WTC11 (cell line): ENCODE measurements at regions not wholly inside any gene's neighbourhood (a gene's known extent, or its start where the extent isn't known, plus 50 kb on each side); places are given as distances from the start of the nearest gene placed in this dataset.

Experiments used
- ATAC-seq: fragments of 200-7000 bp; cut with Tn5 transposase; 2 replicates; pipeline ENCODE4 v1.10.0; 2021; ENCODE audit warnings: mild to moderate bottlenecking, moderate library complexity
- CTCF ChIA-PET: fragments of 300-600 bp; sonication (Branson Sonifier 250); formaldehyde crosslinking; loops from one replicate; lab custom pipeline; 2021; ENCODE audit warnings: antibody characterized with exemption; lab: Charles Lee
- POLR2A ChIA-PET: fragments of 350-600 bp; sonication (Branson Sonifier 250); formaldehyde crosslinking; loops from one replicate; lab custom pipeline; 2021; ENCODE audit warnings: antibody characterized with exemption; lab: Charles Lee
- DNase-seq: peaks from one replicate; pipeline ENCODE4 v3.0.0; 2021; ENCODE audit warnings: low spot score
- H3K27ac Mint-ChIP-seq: 2 replicates; pipeline ENCODE4 v1.8.0; 2021; ENCODE audit warnings: mixed read lengths
- H3K27me3 Mint-ChIP-seq: 2 replicates; pipeline ENCODE4 v1.8.0; 2021; ENCODE audit warnings: low read depth, mild to moderate bottlenecking, moderate library complexity, mixed read lengths
- H3K36me3 Mint-ChIP-seq: 2 replicates; pipeline ENCODE4 v1.8.0; 2021; ENCODE audit warnings: mixed read lengths
- H3K4me1 Mint-ChIP-seq: 2 replicates; pipeline ENCODE4 v1.8.0; 2022; ENCODE audit warnings: mixed read lengths
- H3K4me3 Mint-ChIP-seq: 2 replicates; pipeline ENCODE4 v1.8.0; 2021; ENCODE audit warnings: mild to moderate bottlenecking, moderate library complexity, mixed read lengths
- H3K9me3 Mint-ChIP-seq: 2 replicates; pipeline ENCODE4 v1.8.0; 2021; ENCODE audit warnings: mixed read lengths
- ATF1 ChIP-seq: sonication (generic); formaldehyde crosslinking; IDR thresholded peaks from 2 replicates; pipeline ENCODE4 v1.8.1; 2023; ENCODE audit warnings: mild to moderate bottlenecking, moderate library complexity, missing genetic modification reagents
- EMX1 ChIP-seq: fragments of 250-450 bp; sonication (Bioruptor Pico); IDR thresholded peaks from 2 replicates; pipeline ENCODE4 v1.8.0; 2021; ENCODE audit warnings: mild to moderate bottlenecking
- ESRRA ChIP-seq: sonication (generic); formaldehyde crosslinking; IDR thresholded peaks from 2 replicates; pipeline ENCODE4 v1.8.1; 2022; ENCODE audit warnings: mild to moderate bottlenecking, missing genetic modification reagents, borderline replicate concordance
- FOXJ3 ChIP-seq: sonication (generic); formaldehyde crosslinking; IDR thresholded peaks from 2 replicates; pipeline ENCODE4 v1.9.0; 2021; ENCODE audit warnings: missing genetic modification reagents, mild to moderate bottlenecking, borderline replicate concordance
- FOXP1 ChIP-seq: sonication (generic); formaldehyde crosslinking; IDR thresholded peaks from 2 replicates; pipeline ENCODE4 v1.8.0; 2022; ENCODE audit warnings: missing genetic modification reagents, mild to moderate bottlenecking, moderate library complexity, borderline replicate concordance
- GTF2I ChIP-seq: fragments of 250-450 bp; sonication (Bioruptor Pico); conservative IDR thresholded peaks from 2 replicates; pipeline ENCODE4 v1.4.0; 2021; ENCODE audit warnings: mild to moderate bottlenecking
- HMGA2 ChIP-seq: fragments of 250-450 bp; sonication (Bioruptor Pico); IDR thresholded peaks from 2 replicates; pipeline ENCODE4 v1.4.0; 2021; ENCODE audit warnings: mild to moderate bottlenecking, moderate library complexity
- IRF2 ChIP-seq: sonication (generic); formaldehyde crosslinking; IDR thresholded peaks from 2 replicates; pipeline ENCODE4 v1.8.0; 2022; ENCODE audit warnings: low read depth, missing genetic modification reagents, borderline replicate concordance
- NFYB ChIP-seq: sonication (generic); formaldehyde crosslinking; conservative IDR thresholded peaks from 2 replicates; pipeline ENCODE4 v1.8.0; 2022; ENCODE audit warnings: low read depth, missing genetic modification reagents
- NR2C2 ChIP-seq: sonication (generic); formaldehyde crosslinking; IDR thresholded peaks from 2 replicates; pipeline ENCODE4 v1.8.0; 2022; ENCODE audit warnings: mild to moderate bottlenecking, missing genetic modification reagents
- OVOL2 ChIP-seq: fragments of 250-450 bp; sonication (Bioruptor Pico); IDR thresholded peaks from 2 replicates; pipeline ENCODE4 v1.9.0; 2021; ENCODE audit warnings: mild to moderate bottlenecking, borderline replicate concordance
- SOX15 ChIP-seq: fragments of 250-450 bp; sonication (Bioruptor Pico); IDR thresholded peaks from 2 replicates; pipeline ENCODE4 v1.9.0; 2021; ENCODE audit warnings: mild to moderate bottlenecking
- SP1 ChIP-seq: sonication (generic); formaldehyde crosslinking; conservative IDR thresholded peaks from 2 replicates; pipeline ENCODE4 v1.8.1; 2022; ENCODE audit warnings: missing genetic modification reagents
- TCF7 ChIP-seq: sonication (generic); formaldehyde crosslinking; IDR thresholded peaks from 2 replicates; pipeline ENCODE4 v1.8.0; 2022; ENCODE audit warnings: mild to moderate bottlenecking, low read depth, missing genetic modification reagents, moderate library complexity
- TEAD4 ChIP-seq: sonication (generic); formaldehyde crosslinking; IDR thresholded peaks from 2 replicates; pipeline ENCODE4 v1.8.0; 2022; ENCODE audit warnings: mild to moderate bottlenecking, missing genetic modification reagents
- TP53 ChIP-seq: sonication (generic); formaldehyde crosslinking; IDR thresholded peaks from 2 replicates; pipeline ENCODE4 v1.8.1; 2023; ENCODE audit warnings: mild to moderate bottlenecking, missing genetic modification reagents
- ZNF138 ChIP-seq: sonication (generic); formaldehyde crosslinking; conservative IDR thresholded peaks from 2 replicates; pipeline ENCODE4 v1.8.1; 2022; ENCODE audit warnings: mild to moderate bottlenecking, moderate library complexity, missing genetic modification reagents
- ZNF219 ChIP-seq: sonication (generic); formaldehyde crosslinking; IDR thresholded peaks from 2 replicates; pipeline ENCODE4 v1.8.0; 2023; ENCODE audit warnings: missing genetic modification reagents, mild to moderate bottlenecking, borderline replicate concordance
- ZNF263 ChIP-seq: sonication (generic); formaldehyde crosslinking; IDR thresholded peaks from 2 replicates; pipeline ENCODE4 v1.8.1; 2022; ENCODE audit warnings: low read depth, mild to moderate bottlenecking, moderate library complexity, missing genetic modification reagents
- ZNF317 ChIP-seq: sonication (generic); formaldehyde crosslinking; IDR thresholded peaks from 2 replicates; pipeline ENCODE4 v1.8.1; 2023; ENCODE audit warnings: low read depth, mild to moderate bottlenecking, moderate library complexity, missing genetic modification reagents, borderline replicate concordance
- ZNF423 ChIP-seq: fragments of 250-450 bp; sonication (Bioruptor Pico); IDR thresholded peaks from 2 replicates; pipeline ENCODE4 v2.1.2; 2022; ENCODE audit warnings: mild to moderate bottlenecking, moderate library complexity
- TF ChIP-seq, protein P1 (sequence below): sonication (generic); formaldehyde crosslinking; IDR thresholded peaks from 2 replicates; pipeline ENCODE4 v1.8.1; 2023; ENCODE audit warnings: mild to moderate bottlenecking, missing genetic modification reagents
- TF ChIP-seq, protein P2 (sequence below): sonication (generic); formaldehyde crosslinking; conservative IDR thresholded peaks from 2 replicates; pipeline ENCODE4 v1.8.1; 2023; ENCODE audit warnings: mild to moderate bottlenecking, low read depth, missing genetic modification reagents, moderate library complexity
- TF ChIP-seq, protein P3 (sequence below): sonication (generic); formaldehyde crosslinking; IDR thresholded peaks from 2 replicates; pipeline ENCODE4 v1.8.1; 2023; ENCODE audit warnings: mild to moderate bottlenecking, missing genetic modification reagents, moderate library complexity
- TF ChIP-seq, protein P4 (sequence below): fragments of 250-450 bp; sonication (Bioruptor Pico); IDR thresholded peaks from 2 replicates; pipeline ENCODE4 v1.9.0; 2021; ENCODE audit warnings: mild to moderate bottlenecking
- TF ChIP-seq, protein P5 (sequence below): sonication (generic); formaldehyde crosslinking; IDR thresholded peaks from 2 replicates; pipeline ENCODE4 v1.8.0; 2023; ENCODE audit warnings: missing genetic modification reagents, mild to moderate bottlenecking, borderline replicate concordance

DNA sequence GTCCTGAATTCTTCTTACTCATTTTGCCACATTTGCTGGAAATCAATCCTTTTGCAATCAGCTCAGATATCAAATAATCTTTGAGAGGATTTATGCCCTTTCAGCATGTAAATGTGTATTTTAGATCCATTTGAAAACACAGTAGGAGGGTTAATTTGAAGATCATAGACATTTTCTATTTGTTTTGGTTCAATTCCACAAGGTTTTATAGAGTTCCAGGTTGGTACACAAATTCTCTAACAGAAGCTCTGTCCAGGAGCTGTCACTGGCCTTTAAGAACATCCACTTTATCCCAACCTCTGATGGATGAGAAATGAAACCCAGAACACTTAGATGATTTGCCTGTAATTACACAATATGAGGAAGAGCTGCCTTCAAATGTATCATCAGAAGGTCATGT lies 157.3 kb upstream of the CHAC2 start:
- ATAC-seq: no peak

DNA sequence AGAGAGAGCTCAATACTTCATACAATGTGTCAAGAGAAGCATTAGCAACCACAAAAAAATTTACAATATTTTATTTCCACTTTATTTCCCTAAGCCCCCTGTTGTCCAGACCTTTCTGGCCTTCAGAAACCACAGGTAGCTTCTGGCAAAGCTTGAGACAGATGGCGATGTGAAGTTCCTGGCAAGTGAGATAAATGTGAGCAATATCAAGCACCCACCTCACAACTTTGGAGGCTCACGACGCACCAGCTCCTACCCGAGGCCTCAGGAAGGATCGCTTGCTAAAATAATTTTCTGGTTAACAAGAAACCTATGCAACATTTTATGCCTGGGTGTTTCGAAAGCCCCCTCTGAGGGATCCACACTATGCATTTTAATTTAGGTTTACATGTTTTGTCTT lies 158.1 kb upstream of the CHAC2 start:
- ATAC-seq (no peak), DNase-seq (no peak)
- ChIA-PET CTCF (no interaction called here), POLR2A (no interaction called here)
- no peaks in the 10 kb centered on the region for H3K36me3 Mint-ChIP-seq
- H3K4me3 Mint-ChIP-seq: no peak overlapping the region
- no peaks in the 10 kb centered on the region for H3K27me3 Mint-ChIP-seq
- no peak overlapping the region for H3K27ac Mint-ChIP-seq
- no peaks in the 10 kb centered on the region; the same call in 1 of the 2 replicates for H3K4me1 Mint-ChIP-seq
- H3K9me3 Mint-ChIP-seq: peaks cover 8% of the 10 kb centered on the region
- TF ChIP-seq ESRRA (CRISPR knock-in tag) (no peak), OVOL2 (CRISPR knock-in tag) (no peak), TCF7 (CRISPR knock-in tag) (no peak), ATF1 (no peak), ZNF263 (CRISPR knock-in tag) (no peak), GTF2I (CRISPR knock-in tag) (no peak), NFYB (CRISPR knock-in tag) (no peak), IRF2 (no peak), ZNF317 (no peak), FOXP1 (no peak), HMGA2 (CRISPR knock-in tag) (no peak), SOX15 (CRISPR knock-in tag) (no peak), TP53 (CRISPR knock-in tag) (no peak)
- TF ChIP-seq, protein P1, sequence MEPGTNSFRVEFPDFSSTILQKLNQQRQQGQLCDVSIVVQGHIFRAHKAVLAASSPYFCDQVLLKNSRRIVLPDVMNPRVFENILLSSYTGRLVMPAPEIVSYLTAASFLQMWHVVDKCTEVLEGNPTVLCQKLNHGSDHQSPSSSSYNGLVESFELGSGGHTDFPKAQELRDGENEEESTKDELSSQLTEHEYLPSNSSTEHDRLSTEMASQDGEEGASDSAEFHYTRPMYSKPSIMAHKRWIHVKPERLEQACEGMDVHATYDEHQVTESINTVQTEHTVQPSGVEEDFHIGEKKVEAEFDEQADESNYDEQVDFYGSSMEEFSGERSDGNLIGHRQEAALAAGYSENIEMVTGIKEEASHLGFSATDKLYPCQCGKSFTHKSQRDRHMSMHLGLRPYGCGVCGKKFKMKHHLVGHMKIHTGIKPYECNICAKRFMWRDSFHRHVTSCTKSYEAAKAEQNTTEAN (CRISPR knock-in tag): no peak
- TF ChIP-seq, protein P2, sequence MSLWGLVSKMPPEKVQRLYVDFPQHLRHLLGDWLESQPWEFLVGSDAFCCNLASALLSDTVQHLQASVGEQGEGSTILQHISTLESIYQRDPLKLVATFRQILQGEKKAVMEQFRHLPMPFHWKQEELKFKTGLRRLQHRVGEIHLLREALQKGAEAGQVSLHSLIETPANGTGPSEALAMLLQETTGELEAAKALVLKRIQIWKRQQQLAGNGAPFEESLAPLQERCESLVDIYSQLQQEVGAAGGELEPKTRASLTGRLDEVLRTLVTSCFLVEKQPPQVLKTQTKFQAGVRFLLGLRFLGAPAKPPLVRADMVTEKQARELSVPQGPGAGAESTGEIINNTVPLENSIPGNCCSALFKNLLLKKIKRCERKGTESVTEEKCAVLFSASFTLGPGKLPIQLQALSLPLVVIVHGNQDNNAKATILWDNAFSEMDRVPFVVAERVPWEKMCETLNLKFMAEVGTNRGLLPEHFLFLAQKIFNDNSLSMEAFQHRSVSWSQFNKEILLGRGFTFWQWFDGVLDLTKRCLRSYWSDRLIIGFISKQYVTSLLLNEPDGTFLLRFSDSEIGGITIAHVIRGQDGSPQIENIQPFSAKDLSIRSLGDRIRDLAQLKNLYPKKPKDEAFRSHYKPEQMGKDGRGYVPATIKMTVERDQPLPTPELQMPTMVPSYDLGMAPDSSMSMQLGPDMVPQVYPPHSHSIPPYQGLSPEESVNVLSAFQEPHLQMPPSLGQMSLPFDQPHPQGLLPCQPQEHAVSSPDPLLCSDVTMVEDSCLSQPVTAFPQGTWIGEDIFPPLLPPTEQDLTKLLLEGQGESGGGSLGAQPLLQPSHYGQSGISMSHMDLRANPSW: no peak
- TF ChIP-seq, protein P3, sequence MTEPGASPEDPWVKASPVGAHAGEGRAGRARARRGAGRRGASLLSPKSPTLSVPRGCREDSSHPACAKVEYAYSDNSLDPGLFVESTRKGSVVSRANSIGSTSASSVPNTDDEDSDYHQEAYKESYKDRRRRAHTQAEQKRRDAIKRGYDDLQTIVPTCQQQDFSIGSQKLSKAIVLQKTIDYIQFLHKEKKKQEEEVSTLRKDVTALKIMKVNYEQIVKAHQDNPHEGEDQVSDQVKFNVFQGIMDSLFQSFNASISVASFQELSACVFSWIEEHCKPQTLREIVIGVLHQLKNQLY (CRISPR knock-in tag): no peak
- TF ChIP-seq, protein P4, sequence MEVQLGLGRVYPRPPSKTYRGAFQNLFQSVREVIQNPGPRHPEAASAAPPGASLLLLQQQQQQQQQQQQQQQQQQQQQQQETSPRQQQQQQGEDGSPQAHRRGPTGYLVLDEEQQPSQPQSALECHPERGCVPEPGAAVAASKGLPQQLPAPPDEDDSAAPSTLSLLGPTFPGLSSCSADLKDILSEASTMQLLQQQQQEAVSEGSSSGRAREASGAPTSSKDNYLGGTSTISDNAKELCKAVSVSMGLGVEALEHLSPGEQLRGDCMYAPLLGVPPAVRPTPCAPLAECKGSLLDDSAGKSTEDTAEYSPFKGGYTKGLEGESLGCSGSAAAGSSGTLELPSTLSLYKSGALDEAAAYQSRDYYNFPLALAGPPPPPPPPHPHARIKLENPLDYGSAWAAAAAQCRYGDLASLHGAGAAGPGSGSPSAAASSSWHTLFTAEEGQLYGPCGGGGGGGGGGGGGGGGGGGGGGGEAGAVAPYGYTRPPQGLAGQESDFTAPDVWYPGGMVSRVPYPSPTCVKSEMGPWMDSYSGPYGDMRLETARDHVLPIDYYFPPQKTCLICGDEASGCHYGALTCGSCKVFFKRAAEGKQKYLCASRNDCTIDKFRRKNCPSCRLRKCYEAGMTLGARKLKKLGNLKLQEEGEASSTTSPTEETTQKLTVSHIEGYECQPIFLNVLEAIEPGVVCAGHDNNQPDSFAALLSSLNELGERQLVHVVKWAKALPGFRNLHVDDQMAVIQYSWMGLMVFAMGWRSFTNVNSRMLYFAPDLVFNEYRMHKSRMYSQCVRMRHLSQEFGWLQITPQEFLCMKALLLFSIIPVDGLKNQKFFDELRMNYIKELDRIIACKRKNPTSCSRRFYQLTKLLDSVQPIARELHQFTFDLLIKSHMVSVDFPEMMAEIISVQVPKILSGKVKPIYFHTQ (CRISPR knock-in tag): no peak

More for the DNA sequence above, 157.3 kb upstream of the CHAC2 start:
- Mint-ChIP-seq H3K9me3 (peaks cover 8% of the 10 kb centered on the region), H3K27me3 (no peaks in the 10 kb centered on the region), H3K27ac (no peak overlapping the region), H3K4me3 (no peak overlapping the region), H3K36me3 (no peaks in the 10 kb centered on the region), H3K4me1 (no peaks in the 10 kb centered on the region; the same call in 1 of the 2 replicates)
- TF ChIP-seq ZNF219 (CRISPR knock-in tag) (no peak), TP53 (CRISPR knock-in tag) (no peak), SP1 (no peak), NR2C2 (no peak), ZNF138 (no peak), FOXJ3 (CRISPR knock-in tag) (no peak), TEAD4 (CRISPR knock-in tag) (no peak), EMX1 (CRISPR knock-in tag) (no peak), ZNF423 (CRISPR knock-in tag) (no peak)
- TF ChIP-seq, protein P5, sequence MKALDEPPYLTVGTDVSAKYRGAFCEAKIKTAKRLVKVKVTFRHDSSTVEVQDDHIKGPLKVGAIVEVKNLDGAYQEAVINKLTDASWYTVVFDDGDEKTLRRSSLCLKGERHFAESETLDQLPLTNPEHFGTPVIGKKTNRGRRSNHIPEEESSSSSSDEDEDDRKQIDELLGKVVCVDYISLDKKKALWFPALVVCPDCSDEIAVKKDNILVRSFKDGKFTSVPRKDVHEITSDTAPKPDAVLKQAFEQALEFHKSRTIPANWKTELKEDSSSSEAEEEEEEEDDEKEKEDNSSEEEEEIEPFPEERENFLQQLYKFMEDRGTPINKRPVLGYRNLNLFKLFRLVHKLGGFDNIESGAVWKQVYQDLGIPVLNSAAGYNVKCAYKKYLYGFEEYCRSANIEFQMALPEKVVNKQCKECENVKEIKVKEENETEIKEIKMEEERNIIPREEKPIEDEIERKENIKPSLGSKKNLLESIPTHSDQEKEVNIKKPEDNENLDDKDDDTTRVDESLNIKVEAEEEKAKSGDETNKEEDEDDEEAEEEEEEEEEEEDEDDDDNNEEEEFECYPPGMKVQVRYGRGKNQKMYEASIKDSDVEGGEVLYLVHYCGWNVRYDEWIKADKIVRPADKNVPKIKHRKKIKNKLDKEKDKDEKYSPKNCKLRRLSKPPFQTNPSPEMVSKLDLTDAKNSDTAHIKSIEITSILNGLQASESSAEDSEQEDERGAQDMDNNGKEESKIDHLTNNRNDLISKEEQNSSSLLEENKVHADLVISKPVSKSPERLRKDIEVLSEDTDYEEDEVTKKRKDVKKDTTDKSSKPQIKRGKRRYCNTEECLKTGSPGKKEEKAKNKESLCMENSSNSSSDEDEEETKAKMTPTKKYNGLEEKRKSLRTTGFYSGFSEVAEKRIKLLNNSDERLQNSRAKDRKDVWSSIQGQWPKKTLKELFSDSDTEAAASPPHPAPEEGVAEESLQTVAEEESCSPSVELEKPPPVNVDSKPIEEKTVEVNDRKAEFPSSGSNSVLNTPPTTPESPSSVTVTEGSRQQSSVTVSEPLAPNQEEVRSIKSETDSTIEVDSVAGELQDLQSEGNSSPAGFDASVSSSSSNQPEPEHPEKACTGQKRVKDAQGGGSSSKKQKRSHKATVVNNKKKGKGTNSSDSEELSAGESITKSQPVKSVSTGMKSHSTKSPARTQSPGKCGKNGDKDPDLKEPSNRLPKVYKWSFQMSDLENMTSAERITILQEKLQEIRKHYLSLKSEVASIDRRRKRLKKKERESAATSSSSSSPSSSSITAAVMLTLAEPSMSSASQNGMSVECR (CRISPR knock-in tag): no peak
- TF ChIP-seq, protein P3 (CRISPR knock-in tag): no peak
- no peak for DNase-seq
- ChIA-PET CTCF (no interaction called here), POLR2A (no interaction called here)
